ENCODE measurements at regions not wholly inside any gene's neighbourhood (a gene's known extent, or its start where the extent isn't known, plus 50 kb on each side); places are given as distances from the start of the nearest gene placed in this dataset.
"Not testable (repeated sequence)": the region's sequence is repeated elsewhere in the genome, so short reads cannot be mapped to it uniquely, and the experiment has no call there.

DNA sequence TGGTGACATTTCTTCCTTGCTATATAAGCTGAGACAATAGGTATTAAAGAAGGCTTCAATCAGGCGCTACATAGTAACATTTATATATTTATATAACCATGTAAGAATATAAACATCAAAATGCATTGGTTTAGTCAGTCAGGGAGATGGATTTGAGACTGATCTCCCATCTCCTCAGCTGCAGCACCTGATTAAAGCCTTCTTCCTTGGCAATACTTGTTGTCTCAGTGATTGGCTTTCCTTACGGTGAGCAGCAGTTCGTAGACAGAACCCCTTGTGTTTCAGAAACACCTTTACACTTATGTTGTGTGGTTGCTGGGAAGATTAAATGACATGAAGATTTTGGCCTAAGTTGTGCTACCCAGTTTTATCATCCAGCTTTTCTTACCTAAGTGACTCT lies 323.3 kb upstream of the DUSP10 start:
- no peak for DNase-seq (ENCODE audit: low read depth in 2 of 2)

DNA sequence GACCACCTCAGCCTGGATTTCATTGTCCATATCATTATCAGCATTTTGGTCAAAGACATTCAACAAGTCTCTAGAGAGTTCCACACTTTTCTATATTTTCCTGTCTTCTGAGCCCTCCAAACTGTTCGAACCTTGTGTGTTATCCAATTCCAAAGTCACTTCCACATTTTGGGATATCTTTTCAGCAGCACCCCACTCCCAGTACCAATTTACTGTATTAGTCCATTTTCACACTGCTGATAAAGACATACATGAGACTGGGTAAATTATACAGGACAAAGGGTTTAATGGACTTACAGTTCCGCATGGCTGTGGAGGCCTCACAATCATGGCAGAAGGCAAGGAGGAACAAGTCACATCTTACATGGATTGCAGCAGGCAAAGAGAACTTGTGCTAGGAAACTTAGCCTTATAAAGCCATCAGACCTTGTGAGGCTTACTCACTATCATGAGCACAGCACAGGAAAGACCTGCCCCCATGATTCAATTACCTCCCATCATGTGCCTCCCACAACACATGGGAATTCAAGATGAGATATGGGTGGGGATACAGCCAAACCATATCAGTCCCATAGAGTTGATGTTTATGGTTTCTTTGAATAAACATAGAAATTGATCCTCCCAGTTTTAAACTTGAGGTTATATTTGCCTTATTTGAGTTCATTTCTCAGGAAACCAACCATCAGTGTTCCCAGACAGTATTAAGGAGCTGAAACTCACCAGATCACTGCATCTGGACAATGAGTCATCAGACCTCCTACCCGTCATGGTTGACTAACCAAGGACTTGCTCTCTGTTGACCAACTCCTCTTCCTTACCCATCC lies 322.7 kb upstream of the DUSP10 start:
- no peak for DNase-seq (ENCODE audit: low read depth in 2 of 2)

DNA sequence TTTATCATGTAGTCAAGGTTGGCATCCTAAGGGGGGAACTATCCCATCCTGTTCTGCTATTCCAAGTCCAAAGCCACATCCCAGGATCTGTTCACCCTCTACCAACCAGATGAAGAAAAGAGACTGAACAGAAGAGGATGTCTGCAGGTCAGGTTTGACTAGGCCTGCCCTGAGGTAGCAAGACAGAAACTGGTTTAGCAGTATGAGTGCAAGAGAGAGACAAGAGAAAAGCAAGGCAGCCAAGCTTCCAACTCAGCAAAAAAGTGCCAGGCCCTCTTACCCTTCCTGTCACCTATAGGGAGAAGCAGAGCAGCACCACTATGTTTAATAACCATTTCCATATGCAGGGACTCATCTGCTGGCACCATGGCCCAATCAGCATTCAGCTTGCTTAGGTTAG lies 320.8 kb upstream of the DUSP10 start:
- DNase-seq (ENCODE audit: low read depth in 2 of 2) = no peak

DNA sequence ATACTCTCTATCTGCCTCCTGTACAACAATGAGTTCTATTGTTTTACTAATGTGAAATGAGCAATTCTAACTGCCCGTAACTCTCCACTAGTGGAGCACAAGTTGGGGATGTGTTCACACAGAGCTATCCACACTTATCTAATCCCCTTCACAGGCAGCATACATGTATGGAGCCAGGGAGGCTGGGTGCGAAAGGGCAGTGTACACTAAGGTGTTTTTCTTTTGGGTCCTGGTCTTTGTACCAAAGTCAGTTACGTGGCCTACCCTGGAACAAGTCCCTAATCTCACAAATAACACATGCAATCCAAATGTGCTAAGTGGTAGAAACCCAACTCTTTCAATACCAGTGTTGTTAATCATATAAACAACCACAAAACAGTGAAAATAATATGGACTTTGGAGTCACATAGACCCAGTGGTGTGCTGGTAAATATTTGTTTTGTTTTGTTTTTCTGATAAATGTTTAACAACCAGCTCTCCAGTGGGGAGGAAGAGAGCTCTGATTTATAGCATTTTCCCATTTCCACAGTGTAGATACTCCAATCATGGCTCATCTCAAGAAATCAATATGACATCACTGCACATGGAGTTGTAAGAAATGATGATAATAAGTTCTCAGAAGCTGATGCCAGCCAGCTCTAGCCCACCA lies 319.9 kb upstream of the DUSP10 start:
- DNase-seq (ENCODE audit: low read depth in 2 of 2) = no peak

DNA sequence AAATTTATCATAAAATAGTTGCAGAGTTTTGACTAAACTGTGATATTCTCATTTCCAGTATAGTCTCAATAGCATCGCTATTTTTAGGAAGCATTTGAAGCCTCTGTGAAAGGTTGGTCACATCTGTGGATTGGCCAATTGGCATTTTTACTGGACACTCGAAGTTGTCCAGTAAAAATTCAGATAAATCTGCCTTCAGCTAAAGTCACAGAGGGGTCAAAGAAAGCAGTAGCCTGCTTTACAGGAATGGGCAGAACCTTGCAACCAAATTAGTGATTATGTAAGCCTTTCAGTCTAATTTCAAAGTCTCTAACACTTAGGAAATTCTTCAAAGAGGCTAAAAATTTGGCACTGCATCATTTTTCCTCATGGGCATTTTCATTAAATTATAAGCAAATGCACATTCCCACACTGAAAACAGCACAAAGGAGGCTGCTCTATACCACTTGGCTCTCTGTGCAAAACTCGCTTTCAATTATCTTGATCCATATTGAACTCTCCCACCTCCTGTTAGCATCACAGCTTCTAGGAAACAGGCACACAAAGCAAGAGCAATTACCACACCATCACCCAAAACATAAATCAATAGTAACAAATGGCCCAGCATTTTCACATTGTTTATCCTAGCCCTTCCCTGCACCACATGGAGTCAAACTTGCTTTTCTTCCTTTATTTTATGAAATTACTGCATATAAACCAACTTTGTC lies 318.5 kb upstream of the DUSP10 start:
- no peak for DNase-seq (ENCODE audit: low read depth in 2 of 2)

DNA sequence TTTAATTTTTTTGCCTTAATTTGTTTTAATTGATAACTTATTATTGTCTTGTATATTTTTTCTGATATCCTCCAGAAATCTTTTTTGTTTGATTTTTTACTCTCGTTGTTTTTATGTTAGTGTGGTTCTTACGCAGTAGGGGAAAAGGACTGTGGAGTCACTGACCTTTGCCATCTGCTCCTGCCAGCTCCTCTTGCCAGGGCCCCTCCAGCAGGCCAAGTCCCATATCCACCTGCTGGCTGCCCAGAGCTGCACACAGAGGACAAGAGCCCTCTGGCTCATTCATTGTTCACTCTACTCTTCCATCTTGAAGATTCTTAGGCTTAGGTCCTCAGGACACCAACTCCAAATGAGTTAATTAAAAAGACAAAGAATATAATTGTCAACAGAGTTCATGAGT lies 316.4 kb upstream of the DUSP10 start:
- DNase-seq (ENCODE audit: low read depth in 2 of 2) = no peak

DNA sequence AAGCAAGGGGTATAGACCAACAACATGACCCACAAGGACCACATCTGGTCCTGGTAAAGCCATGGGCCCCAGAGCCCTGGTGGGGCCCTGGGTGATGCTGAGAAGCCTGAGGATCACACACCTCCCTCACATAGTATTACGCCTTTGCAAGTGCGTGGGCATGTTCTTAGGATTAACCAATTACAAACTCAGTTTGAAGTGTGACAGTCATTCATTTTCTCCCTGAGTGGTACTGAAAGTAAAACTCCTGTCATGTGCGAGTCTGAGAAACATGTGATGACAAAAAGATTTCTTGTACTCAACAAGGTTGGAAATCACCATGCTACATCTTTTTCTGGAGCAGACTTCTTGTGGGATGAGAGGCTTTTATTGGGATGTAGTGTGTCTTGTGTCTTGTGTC lies 315.3 kb upstream of the DUSP10 start:
- no peak for DNase-seq (ENCODE audit: low read depth in 2 of 2)

DNA sequence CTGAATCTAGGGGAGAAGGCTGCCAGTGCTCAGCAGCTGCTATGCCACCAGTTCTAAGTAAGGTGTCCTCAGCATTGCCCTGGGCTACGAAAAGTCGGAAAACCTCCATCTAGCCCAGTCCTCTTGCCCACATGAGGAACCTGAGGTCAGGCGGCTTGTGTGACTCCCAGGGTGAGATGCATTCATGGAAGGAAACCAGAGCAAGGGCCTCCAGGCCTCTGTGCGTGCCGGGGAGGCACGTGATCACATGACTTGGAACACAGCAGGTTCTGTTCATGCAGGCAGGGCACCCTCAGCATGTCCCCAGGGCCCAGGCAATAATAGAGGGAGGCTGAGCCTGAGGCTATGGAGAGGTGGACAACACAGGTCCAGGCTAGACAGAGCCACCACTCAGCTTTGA lies 312.5 kb upstream of the DUSP10 start:
- no peak for DNase-seq (ENCODE audit: low read depth in 2 of 2)

DNA sequence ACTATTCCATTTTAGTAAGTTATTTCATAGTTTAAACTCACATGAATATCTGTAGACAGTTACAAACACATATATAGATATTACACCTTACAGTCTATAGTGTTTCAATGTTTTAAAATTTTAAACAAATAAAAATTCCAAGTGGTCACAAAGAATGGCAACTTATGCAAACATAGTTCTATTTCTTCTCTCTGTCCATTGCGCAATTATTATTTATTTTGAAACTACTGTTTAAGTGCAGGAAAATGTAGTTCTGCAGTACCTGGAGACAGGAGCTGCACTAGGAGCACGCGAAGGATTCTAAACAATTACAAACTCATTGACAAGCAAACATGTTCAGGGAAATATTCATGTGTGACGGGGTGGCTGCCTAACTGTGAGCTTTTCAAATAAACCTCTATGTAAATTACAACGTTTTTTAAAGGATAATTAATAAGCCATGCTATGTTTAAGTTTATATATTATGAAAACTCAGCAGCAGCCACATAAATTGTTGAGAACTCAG lies 312.0 kb upstream of the DUSP10 start:
- DNase-seq (ENCODE audit: low read depth in 2 of 2) = no peak

DNA sequence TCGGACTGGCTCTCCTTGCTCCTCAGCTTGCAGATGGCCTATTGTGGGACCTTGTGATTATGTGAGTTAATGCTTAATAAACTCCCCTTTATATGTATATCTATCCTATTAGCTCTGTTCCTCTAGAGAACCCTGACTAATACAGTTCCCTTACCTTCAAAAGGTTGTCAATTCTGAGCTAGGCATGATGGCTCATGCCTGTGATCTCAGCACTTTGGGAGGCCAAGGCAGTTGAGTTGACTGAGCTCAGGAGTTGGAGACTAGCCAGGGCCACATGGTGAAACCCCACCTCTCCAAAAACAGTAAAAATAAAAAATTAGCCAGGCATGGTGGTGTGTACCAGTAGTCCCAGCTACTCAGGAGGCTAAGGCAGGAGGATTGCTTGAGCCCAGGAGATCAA lies 309.4 kb upstream of the DUSP10 start:
- not testable (repeated sequence) for DNase-seq (ENCODE audit: low read depth in 2 of 2)

DNA sequence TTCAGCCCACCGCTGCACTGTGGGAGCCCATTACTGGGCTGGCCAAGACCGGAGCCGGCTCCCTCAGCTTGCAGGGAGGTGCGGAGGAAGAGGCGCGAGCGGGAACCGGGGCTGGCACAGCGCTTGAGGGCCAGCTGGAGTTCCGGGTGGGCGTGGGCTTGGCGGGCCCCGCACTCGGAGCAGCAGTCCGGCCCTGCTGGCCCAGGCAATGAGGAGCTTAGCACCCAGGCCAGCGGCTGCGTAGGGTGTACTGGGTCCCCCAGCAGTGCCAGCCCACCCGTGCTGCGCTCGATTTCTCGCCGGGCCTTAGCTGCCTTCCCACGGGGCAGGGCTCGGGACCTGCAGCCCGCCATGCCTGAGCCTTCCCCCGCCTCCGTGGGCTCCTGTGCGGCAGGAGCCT lies 307.8 kb upstream of the DUSP10 start:
- not testable (repeated sequence) for DNase-seq (ENCODE audit: low read depth in 2 of 2)

DNA sequence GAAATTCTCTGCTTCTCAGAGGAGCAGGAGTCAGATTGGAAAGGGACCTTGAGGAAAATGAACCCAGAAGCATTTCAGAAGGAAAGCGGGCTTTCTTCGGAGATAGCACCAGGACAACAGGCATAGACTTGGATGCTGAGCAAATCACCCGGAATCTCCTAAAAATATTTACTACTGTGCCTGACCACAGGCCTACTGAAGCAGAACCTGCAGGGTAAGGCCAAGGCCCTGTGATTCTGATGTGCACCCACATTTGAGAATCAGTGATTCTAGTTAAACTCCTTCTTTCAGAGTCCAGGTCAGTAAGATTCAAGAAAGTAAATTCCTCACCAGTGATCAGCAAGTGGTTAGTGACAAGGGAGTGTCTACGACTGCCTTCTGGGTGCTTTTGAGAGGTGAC lies 307.3 kb upstream of the DUSP10 start:
- DNase-seq (ENCODE audit: low read depth in 2 of 2) = no peak

DNA sequence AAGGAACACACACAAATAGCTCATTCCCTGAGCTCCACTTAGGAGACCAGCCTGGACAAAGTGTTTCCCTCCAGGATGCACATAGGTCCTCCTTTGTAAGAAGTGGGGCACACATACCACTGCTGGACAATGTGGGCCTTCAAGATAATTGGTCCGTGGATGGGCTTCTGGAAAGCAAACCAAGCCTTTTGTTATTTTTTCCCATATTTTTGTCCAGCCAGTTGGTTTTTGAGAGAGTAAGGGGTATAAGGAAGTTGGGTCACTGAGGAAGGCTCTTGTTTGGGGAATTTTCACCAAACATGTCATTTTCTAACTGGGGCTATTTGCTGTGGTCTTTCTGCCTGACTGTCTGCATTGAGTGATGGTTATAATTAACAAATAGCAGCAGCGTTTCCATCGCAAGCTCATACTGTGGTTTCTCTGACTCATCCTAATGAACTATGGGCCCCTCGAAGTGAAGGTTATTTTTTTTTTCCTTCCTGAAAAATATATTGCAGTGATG lies 306.3 kb upstream of the DUSP10 start:
- peak; percentile 69 to 71 for DNase-seq (ENCODE audit: low read depth in 2 of 2)

DNA sequence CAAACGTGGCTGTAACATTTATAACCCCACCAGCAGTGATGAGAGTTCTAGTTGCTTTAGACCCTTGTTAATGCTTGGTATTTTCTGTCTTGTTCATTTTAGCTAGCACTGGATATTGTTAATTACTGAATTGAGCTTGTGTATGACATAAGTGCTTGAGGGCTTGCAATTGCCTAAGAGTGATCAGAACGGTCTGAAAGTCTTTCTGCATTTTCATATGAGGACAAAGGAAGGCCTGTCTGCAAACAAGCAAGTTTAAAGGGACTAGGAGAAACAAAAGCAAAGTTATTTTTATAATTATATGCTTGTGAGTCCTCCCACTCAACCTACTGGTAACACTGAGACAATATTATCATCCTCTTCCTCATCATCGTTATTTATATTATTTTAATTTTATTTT lies 305.5 kb upstream of the DUSP10 start:
- no peak for DNase-seq (ENCODE audit: low read depth in 2 of 2)

DNA sequence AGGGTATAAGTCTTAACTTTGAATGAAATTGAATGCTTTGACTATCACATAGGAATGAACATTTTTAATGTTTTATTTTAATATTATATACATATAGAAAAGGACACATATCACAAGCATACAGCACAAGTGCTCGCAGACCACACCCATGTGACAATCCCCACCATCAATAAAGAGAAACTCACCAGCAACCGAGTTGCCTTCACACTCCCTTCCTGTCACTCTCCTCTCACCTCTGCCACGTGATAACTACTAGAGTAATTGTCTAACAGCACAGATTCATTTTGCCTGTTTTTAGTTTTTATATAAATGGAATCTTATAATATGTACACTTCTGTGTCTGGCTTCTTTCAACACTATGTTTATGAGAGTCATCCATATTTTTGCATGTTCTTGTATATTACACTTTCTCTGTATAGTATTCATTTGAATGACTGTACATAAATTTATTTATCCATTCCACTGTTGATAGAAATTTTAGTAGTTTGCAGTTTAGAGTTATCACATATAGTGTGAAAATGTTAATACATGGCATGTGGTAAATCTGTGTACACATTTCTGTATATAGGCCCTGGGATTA lies 304.9 kb upstream of the DUSP10 start:
- no peak for DNase-seq (ENCODE audit: low read depth in 2 of 2)

DNA sequence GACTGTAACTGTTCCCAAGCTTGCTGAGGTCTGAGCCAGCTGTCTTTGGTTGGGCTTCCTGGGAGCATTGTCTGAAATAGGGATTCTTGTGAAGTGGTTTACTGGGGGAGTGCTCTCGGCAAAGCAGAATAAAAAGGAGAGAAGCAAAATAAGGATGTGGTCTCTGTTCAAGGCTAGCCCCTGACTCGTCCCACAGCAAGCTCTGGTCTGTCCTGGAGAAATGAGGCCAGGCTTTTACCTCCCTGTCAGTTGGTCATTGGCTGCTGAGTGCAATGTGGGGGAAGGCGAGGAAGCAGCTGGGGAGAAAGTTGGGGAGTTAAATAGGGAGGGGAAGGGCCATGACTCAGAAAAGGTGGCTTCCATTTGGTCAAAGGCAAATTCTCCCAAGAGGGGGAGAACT lies 303.9 kb upstream of the DUSP10 start:
- no peak for DNase-seq (ENCODE audit: low read depth in 2 of 2)

DNA sequence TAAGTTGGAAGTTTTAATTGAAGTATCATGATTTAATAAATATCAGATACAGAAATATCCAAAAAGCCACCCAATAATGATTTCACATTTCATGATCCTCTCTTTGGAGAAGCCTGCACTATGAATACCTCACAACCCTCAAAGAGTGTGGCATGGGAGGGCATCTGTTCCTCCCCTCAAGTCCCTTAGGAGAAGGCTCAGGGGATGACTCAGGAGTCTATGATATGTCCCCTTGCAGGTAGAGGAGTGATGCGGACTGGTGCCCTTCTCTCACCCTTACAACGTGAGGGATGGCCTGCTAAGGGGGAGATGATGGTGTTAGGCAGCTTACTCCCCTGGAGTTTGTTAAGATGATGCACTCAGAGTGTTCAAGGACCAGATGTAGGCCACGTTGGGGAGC lies 303.3 kb upstream of the DUSP10 start:
- DNase-seq (ENCODE audit: low read depth in 2 of 2) = no peak

DNA sequence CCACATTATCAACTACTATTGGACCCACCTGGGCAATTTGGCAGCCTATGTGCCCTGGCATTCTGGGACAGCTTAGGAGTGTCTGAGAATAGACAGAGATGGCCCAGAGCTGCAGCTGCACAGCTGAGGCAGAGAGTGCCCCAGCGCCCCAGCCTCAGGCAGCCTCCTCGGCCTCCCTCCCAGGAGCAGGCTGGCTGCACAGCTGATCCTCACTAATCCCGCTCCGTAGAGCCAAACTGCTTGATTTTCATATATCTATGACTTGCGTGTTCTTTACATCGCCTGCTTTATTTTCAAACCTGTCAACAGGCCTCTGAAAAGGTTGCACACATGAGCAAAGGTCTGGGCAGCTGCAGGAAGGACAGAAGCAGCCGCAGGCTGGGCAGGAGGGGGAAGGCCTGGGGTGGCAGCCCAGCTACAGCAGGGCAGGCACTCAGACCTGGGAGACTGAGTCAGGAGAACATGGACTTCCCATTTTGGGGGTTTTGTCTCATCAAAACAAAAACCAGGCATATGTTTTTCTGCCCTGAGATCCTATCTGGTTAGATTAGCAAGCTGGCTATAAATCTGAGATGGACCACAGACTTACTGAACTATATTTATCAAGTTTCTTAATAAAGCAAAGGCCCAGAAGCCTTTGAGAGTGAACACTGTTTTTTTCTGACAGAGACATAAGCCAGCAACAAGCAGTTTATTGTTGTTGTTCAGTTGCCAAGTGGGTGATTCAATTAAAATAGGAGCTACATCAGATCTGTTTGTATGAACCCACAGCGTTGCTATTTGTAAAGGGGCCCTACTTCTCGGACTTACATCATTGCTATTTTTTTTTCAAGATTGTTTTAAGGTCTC lies 301.8 kb upstream of the DUSP10 start:
- peak; percentile 93 to 94 for DNase-seq (ENCODE audit: low read depth in 2 of 2)

DNA sequence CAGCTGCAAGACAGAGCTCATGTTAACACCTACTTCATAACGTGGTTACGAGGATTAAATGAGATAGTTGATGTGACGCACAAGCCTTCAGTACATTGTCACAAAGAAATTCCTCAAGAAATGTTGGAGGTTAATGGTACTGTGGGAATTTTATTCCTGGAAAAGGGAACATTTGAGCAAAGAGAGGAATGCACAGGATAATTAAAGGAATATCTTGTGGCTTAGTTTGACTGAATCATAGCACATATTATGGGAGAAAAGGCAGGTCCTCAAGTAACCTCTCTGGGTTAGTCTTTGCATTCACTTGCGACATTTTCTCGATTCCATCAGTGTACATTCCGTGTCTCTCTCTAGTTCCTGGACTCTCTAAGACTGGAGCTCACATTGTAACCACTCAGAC lies 300.2 kb upstream of the DUSP10 start:
- peak; percentile 93 for DNase-seq (ENCODE audit: low read depth in 2 of 2)

DNA sequence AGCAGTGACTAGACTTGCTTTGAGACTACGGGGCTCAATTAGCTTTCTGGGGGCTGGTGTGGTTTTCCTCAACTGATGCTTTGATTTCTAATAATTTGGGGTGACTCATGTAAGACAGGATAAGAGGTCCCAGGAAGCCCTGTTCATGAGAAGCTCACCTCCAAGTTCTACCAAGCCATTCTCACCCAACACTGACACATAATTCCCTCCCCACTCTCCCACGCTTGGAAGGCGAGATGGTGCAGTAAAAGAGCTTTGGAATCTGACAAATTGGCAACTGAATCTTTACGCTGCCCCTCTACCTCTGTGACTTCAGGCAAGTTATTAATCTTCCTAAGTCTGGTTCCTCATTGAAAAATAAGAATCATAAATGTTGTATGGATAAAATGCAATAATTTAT lies 299.1 kb upstream of the DUSP10 start:
- DNase-seq (ENCODE audit: low read depth in 2 of 2) = no peak

DNA sequence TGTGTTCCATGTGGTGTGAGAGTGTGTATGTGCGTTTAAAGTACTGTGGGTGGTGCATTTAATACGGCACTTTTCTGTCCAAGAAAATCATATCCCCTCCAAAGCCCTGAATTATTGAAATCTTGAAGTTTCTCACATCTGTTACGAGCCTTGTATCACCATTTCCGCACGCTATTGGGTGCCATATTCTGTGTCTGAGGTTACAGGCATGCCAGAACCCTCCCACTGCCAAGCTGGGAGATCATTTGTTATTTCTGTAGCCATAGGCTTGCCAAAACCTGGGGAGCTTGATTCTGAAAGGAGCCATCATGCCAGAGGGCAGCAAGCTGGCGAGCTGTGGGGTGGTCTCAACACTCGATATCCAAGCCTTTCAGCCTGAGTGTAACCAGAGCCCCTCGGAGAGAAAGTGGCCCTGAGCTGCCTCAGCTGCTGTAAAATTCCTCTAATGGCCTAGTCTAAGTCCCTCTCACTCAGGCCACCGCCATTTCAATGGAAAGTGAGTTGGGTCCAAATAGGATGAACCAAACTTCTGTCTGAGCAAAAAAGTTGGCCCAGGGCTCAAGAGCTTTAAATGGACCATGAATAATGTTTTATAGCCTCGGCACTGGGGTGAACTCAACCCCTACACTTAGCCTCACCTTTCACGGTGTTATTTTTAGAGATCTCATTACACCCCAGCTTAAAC lies 298.4 kb upstream of the DUSP10 start:
- DNase-seq (ENCODE audit: low read depth in 2 of 2) = no peak

All from fibroblast of skin of left quadriceps (primary cell).